ENCODE measurements at regions not wholly inside any gene's neighbourhood (a gene's known extent, or its start where the extent isn't known, plus 50 kb on each side); places are given as distances from the start of the nearest gene placed in this dataset.
"Not testable (repeated sequence)": the region's sequence is repeated elsewhere in the genome, so short reads cannot be mapped to it uniquely, and the experiment has no call there.

- no peaks in the 10 kb centered on the region for H3K27me3 ChIP-seq (replicated peaks; ENCODE audit: insufficient read depth)
- DNase-seq (ENCODE audit: low spot score): no peak
- no peak for ATAC-seq (ENCODE audit: insufficient number of reproducible peaks, low FRiP score, low read depth)
- H3K4me1 ChIP-seq (ENCODE audit: control insufficient read depth in 1 of 2, low read depth in 2 of 2): no peaks in the 10 kb centered on the region
- no peaks in the 10 kb centered on the region for H3K9me3 ChIP-seq
- no peak for TF ChIP-seq CTCF (IDR thresholded peaks at IDR 0.05)
- no peaks in the 10 kb centered on the region for H3K36me3 ChIP-seq
- no peak overlapping the region for H3K4me3 ChIP-seq
- no peak overlapping the region for H3K27ac ChIP-seq
Measured at GRCh38 chr9:85302938-85303756, 438.6 kb downstream of the AGTPBP1 start.

- Histone ChIP-seq H3K9me3 (no peaks in the 10 kb centered on the region), H3K27ac (no peak overlapping the region), H3K36me3 (no peaks in the 10 kb centered on the region), H3K4me3 (no peak overlapping the region), H3K4me1 (ENCODE audit: control insufficient read depth in 1 of 2, low read depth in 2 of 2) (no peaks in the 10 kb centered on the region), H3K27me3 (replicated peaks; ENCODE audit: insufficient read depth) (no peaks in the 10 kb centered on the region)
- no peak for TF ChIP-seq CTCF (IDR thresholded peaks at IDR 0.05)
- ATAC-seq (ENCODE audit: insufficient number of reproducible peaks, low FRiP score, low read depth): no peak
- DNase-seq (ENCODE audit: low spot score): no peak
Measured at GRCh38 chr9:85298499-85298898, 443.3 kb downstream of the AGTPBP1 start.

- H3K27ac ChIP-seq; H3K4me3 ChIP-seq; H3K27me3 ChIP-seq (replicated peaks; ENCODE audit: insufficient read depth); ATAC-seq (ENCODE audit: insufficient number of reproducible peaks, low FRiP score, low read depth); H3K36me3 ChIP-seq; DNase-seq (ENCODE audit: low spot score); H3K4me1 ChIP-seq (ENCODE audit: control insufficient read depth in 1 of 2, low read depth in 2 of 2); H3K9me3 ChIP-seq: not testable (repeated sequence)
Measured at GRCh38 chr9:85295244-85295643, 446.5 kb downstream of the AGTPBP1 start.

- no peaks in the 10 kb centered on the region for H3K27me3 ChIP-seq (replicated peaks; ENCODE audit: insufficient read depth)
- ATAC-seq (ENCODE audit: insufficient number of reproducible peaks, low FRiP score, low read depth): no peak
- H3K27ac ChIP-seq: no peak overlapping the region
- no peak for DNase-seq (ENCODE audit: low spot score)
- H3K36me3 ChIP-seq: no peaks in the 10 kb centered on the region
- H3K4me3 ChIP-seq: no peak overlapping the region
- no peak for TF ChIP-seq CTCF (IDR thresholded peaks at IDR 0.05)
- H3K9me3 ChIP-seq: no peaks in the 10 kb centered on the region
- H3K4me1 ChIP-seq (ENCODE audit: control insufficient read depth in 1 of 2, low read depth in 2 of 2): no peaks in the 10 kb centered on the region
Measured at GRCh38 chr9:85292261-85292660, 449.5 kb downstream of the AGTPBP1 start.

- Histone ChIP-seq H3K4me3 (no peak overlapping the region), H3K36me3 (no peaks in the 10 kb centered on the region), H3K27ac (no peak overlapping the region), H3K9me3 (no peaks in the 10 kb centered on the region), H3K27me3 (replicated peaks; ENCODE audit: insufficient read depth) (no peaks in the 10 kb centered on the region), H3K4me1 (ENCODE audit: control insufficient read depth in 1 of 2, low read depth in 2 of 2) (no peaks in the 10 kb centered on the region)
- DNase-seq (ENCODE audit: low spot score) (no peak), ATAC-seq (ENCODE audit: insufficient number of reproducible peaks, low FRiP score, low read depth) (no peak)
- no peak for TF ChIP-seq CTCF (IDR thresholded peaks at IDR 0.05)
Measured at GRCh38 chr9:85291266-85291665, 450.5 kb downstream of the AGTPBP1 start.

GRCh38 chr9:85290019-85290418, 451.7 kb downstream of the AGTPBP1 start:
- Histone ChIP-seq H3K4me1 (ENCODE audit: control insufficient read depth in 1 of 2, low read depth in 2 of 2) (no peaks in the 10 kb centered on the region), H3K27me3 (replicated peaks; ENCODE audit: insufficient read depth) (no peaks in the 10 kb centered on the region), H3K36me3 (no peaks in the 10 kb centered on the region), H3K4me3 (no peak overlapping the region), H3K27ac (no peak overlapping the region), H3K9me3 (no peaks in the 10 kb centered on the region)
- ATAC-seq (ENCODE audit: insufficient number of reproducible peaks, low FRiP score, low read depth) (no peak), DNase-seq (ENCODE audit: low spot score) (no peak)
- no peak for TF ChIP-seq CTCF (IDR thresholded peaks at IDR 0.05)
